DOHH2 (cell line): ENCODE measurements at regions not wholly inside any gene's neighbourhood (a gene's known extent, or its start where the extent isn't known, plus 50 kb on each side); places are given as distances from the start of the nearest gene placed in this dataset.

Experiments used
- H3F3A ChIP-seq: fragments of 200-600 bp; sonication (generic), shearing (Covaris generic); 2 replicates; pipeline ENCODE4 v1.6.0; 2016; ENCODE audit warnings: antibody characterized with exemption, mild to moderate bottlenecking; ENCODE audit not compliant: control insufficient read depth, insufficient read depth
- H3K27ac ChIP-seq: fragments of 200-600 bp; sonication (generic); 2 replicates; pipeline ENCODE4 v1.5.1; 2014; ENCODE audit warnings: low read depth, mild to moderate bottlenecking, low read length, moderate library complexity
- H3K27me3 ChIP-seq: fragments of 200-600 bp; sonication (generic); 2 replicates; pipeline ENCODE4 v1.6.1; 2014; ENCODE audit warnings: mild to moderate bottlenecking, low read length, mixed read lengths; ENCODE audit not compliant: control insufficient read depth
- H3K36me3 ChIP-seq: fragments of 200-600 bp; sonication (generic); 2 replicates; pipeline ENCODE4 v1.6.1; 2014; ENCODE audit warnings: mild to moderate bottlenecking, low read length, moderate library complexity, mixed read lengths; ENCODE audit not compliant: control insufficient read depth
- H3K4me1 ChIP-seq: fragments of 200-600 bp; sonication (generic); 2 replicates; pipeline ENCODE4 v1.6.1; 2014; ENCODE audit warnings: mild to moderate bottlenecking, low read length, mixed read lengths; ENCODE audit not compliant: control insufficient read depth
- H3K4me2 ChIP-seq: fragments of 200-600 bp; sonication (generic); 2 replicates; pipeline ENCODE4 v1.6.0; 2014; ENCODE audit warnings: mild to moderate bottlenecking, low read length, moderate library complexity
- H3K4me3 ChIP-seq: fragments of 200-600 bp; sonication (generic); 2 replicates; pipeline ENCODE4 v1.5.1; 2014; ENCODE audit warnings: mild to moderate bottlenecking, low read length, mixed read lengths
- H3K79me2 ChIP-seq: fragments of 200-600 bp; sonication (generic); 2 replicates; pipeline ENCODE4 v1.6.1; 2014; ENCODE audit warnings: mild to moderate bottlenecking, low read length, mixed read lengths; ENCODE audit not compliant: control insufficient read depth
- H3K9me2 ChIP-seq: fragments of 200-600 bp; sonication (generic); replicated peaks from 2 replicates; pipeline ENCODE4 v1.6.1; 2014; ENCODE audit warnings: mild to moderate bottlenecking, low read length, mixed read lengths; ENCODE audit not compliant: control insufficient read depth
- H3K9me3 ChIP-seq: fragments of 200-600 bp; sonication (generic); 2 replicates; pipeline ENCODE4 v1.6.1; 2014; ENCODE audit warnings: antibody characterized with exemption, low read length, mixed read lengths; ENCODE audit not compliant: control insufficient read depth, insufficient read depth
- H4K20me1 ChIP-seq: fragments of 200-600 bp; sonication (generic); 2 replicates; pipeline ENCODE4 v1.6.0; 2014; ENCODE audit warnings: low read depth, mild to moderate bottlenecking, antibody characterized with exemption, low read length, moderate library complexity; ENCODE audit not compliant: control insufficient read depth, insufficient read depth
- CTCF ChIP-seq: fragments of 200-600 bp; sonication (generic); IDR thresholded peaks from one replicate; pipeline ENCODE4 v1.5.1; 2014; ENCODE audit warnings: antibody characterized with exemption, mild to moderate bottlenecking, low read depth, low read length; ENCODE audit not compliant: poor library complexity, severe bottlenecking
- EZH2phosphoT487 ChIP-seq: fragments of 200-600 bp; sonication (generic); IDR thresholded peaks from 2 replicates; pipeline ENCODE4 v1.6.1; 2017; ENCODE audit warnings: borderline replicate concordance, mild to moderate bottlenecking, antibody characterized with exemption, low read length, moderate library complexity, mixed read lengths

DNA sequence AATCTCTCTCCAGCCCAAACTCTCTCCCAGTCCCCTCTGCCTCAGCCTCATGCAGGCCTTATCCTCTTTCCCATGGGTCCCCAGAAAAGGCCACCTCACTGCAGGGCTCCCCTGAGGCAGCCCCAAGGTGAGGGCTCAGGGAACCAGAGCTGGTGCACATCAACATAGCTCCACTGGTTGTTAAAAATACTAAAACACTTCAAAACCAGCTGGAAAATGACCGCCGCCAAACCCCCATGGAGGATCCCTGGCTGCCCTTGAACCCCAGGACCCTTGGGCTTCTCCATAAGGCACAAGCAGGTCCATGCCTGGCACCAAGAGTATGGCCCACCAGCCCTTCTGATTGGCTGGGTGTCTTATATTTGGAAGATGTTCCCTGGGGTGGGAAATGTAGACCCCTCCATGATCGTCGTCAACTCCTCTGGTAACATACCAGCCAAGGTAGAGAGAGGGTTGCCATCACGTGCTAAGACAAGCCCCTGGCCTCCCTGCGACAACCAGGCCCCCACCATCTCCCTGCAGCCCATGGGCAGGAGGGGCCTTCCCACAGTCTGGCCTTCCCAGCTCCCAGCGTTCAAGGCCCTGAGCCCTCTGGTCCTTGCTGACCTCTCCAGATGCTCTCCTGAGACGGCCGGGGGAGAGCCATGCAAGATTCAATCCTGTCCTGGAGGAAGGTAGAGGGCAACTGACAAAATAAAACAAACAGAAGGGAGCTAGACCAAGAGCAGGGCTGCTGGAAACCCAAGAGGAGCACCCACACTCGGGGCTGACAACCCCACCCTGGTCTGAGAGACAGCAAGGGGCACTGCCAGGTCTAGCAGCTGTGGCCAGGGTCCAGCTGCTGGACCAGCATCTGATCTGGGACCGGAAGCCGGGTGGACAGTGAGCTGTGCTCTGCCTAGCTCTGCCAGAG is 132.1 kb upstream of the PRR20G start:
- Histone ChIP-seq H3K27ac (no peak overlapping the region), H3F3A (no peaks in the 10 kb centered on the region), H3K36me3 (no peaks in the 10 kb centered on the region), H3K4me2 (no peak overlapping the region), H3K4me1 (no peaks in the 10 kb centered on the region), H3K79me2 (no peaks in the 10 kb centered on the region), H3K27me3 (peaks cover 24% of the 10 kb centered on the region), H3K9me2 (no peaks in the 10 kb centered on the region), H3K9me3 (no peaks in the 10 kb centered on the region), H4K20me1 (no peaks in the 10 kb centered on the region), H3K4me3 (no peak overlapping the region)
- no peak for TF ChIP-seq EZH2phosphoT487
- TF ChIP-seq CTCF: no peak

DNA sequence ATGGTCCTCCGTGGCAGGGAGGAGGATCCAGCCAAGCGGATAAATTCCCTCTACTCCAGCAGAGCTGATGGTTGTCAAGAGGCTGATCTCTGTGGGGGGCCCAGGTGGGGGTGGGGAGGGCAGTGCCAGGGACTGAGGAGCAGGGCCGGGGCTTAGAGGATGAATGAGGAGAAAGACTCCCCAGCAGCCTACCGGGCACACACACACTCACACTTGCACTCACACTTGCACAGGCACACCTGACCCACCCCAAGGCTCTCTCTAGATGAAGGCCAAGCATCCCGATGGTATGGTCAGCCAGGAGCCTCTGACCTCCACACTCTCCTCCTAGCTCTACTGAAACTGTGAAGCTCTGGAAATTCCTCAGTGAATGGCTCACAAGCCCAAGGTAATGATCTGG is 131.3 kb upstream of the PRR20G start:
- Histone ChIP-seq H3K9me3 (no peaks in the 10 kb centered on the region), H3K4me3 (no peak overlapping the region), H3K4me2 (no peak overlapping the region), H4K20me1 (no peaks in the 10 kb centered on the region), H3K79me2 (no peaks in the 10 kb centered on the region), H3K27me3 (peaks cover 26% of the 10 kb centered on the region), H3K9me2 (no peaks in the 10 kb centered on the region), H3K4me1 (no peaks in the 10 kb centered on the region), H3F3A (no peaks in the 10 kb centered on the region), H3K36me3 (no peaks in the 10 kb centered on the region), H3K27ac (no peak overlapping the region)
- TF ChIP-seq CTCF (no peak), EZH2phosphoT487 (no peak)

DNA sequence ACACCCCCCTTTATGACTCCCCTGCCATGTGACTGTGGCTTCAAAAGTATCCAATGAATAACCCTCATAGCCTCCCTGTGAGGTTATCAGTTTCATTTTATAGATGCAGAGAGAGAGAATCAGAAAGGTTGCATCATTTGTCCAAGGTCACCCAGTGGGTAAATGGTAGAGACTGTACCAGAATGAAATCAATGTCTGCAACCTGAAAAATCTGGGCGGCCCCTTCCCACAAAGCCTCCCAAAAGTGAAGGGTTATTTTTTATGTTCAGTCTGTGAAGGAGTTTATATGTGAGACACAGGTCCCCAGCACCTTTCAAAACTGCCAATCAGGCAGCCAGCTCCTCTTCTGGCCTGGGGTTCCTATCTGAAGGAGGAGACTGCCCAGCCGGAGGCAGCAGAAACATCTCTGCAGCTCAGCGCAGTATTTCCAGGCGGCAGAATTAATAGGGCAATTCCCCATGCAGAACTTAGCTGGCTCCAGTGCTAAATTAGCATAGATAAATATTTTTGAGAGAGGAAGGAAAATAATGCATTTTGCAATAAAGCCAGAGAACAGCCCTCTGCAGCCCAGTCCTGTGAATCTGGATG is 130.8 kb upstream of the PRR20G start:
- Histone ChIP-seq H4K20me1 (no peaks in the 10 kb centered on the region), H3K27ac (no peak overlapping the region), H3F3A (no peaks in the 10 kb centered on the region), H3K36me3 (no peaks in the 10 kb centered on the region), H3K4me1 (no peaks in the 10 kb centered on the region), H3K79me2 (no peaks in the 10 kb centered on the region), H3K4me3 (no peak overlapping the region), H3K27me3 (peaks cover 31% of the 10 kb centered on the region), H3K9me2 (no peaks in the 10 kb centered on the region), H3K9me3 (no peaks in the 10 kb centered on the region), H3K4me2 (no peak overlapping the region)
- no peak for TF ChIP-seq CTCF
- no peak for TF ChIP-seq EZH2phosphoT487
